HEK293 (cell line): ENCODE measurements at regions not wholly inside any gene's neighbourhood (a gene's known extent, or its start where the extent isn't known, plus 50 kb on each side); places are given as distances from the start of the nearest gene placed in this dataset.

Experiments
- CTCF ChIA-PET: fragments of 350-600 bp; formaldehyde crosslinking; extraction: SDS; loops from one replicate; lab custom pipeline; 2021; ENCODE audit warnings: antibody characterized with exemption; lab: Yijun Ruan, JAX
- POLR2A ChIA-PET: fragments of 300-600 bp; formaldehyde crosslinking; extraction: SDS; loops from one replicate; lab custom pipeline; 2020; ENCODE audit warnings: antibody characterized with exemption, inconsistent platforms; lab: Yijun Ruan, JAX
- H3K27ac ChIP-seq: fragments of 200-500 bp; sonication (Bioruptor generic); 2 replicates; pipeline ENCODE4 v1.5.1; 2014; ENCODE audit warnings: low read depth, low read length, control low read depth, inconsistent platforms; ENCODE audit errors: extremely low read depth
- H3K36me3 ChIP-seq, 2 experiments: fragments of 200-500 bp in 1 of 2; sonication (Bioruptor generic) in 1 of 2; 1 replicate in 1 of 2; 2 replicates in 1 of 2; pipeline ENCODE4 v1.5.1; 2014 to 2017; ENCODE audit warnings: inconsistent platforms in 2 of 2, low read length in 2 of 2; ENCODE audit not compliant: control insufficient read depth in 2 of 2, insufficient read depth in 1 of 2
- H3K4me1 ChIP-seq: fragments of 200-500 bp; sonication (Bioruptor generic); 2 replicates; pipeline ENCODE4 v1.5.1; 2014; ENCODE audit warnings: mild to moderate bottlenecking, low read length, inconsistent platforms; ENCODE audit not compliant: control insufficient read depth, insufficient read depth
- H3K4me3 ChIP-seq: 2 replicates; pipeline ENCODE4 v1.5.1; 2011; ENCODE audit warnings: low read depth, mild to moderate bottlenecking, control low read depth, low read length, moderate library complexity
- H3K9me3 ChIP-seq: fragments of 200-500 bp; sonication (Bioruptor generic); 2 replicates; pipeline ENCODE4 v1.5.1; 2014; ENCODE audit warnings: low read depth, low read length, inconsistent platforms; ENCODE audit not compliant: control insufficient read depth, insufficient read depth
- HOXA7 ChIP-seq: sonication (generic); formaldehyde crosslinking; IDR thresholded peaks from 2 replicates; pipeline ENCODE4 v1.8.1; 2022; ENCODE audit warnings: missing genetic modification reagents, borderline replicate concordance
- HOXD13 ChIP-seq: sonication (generic); formaldehyde crosslinking; IDR thresholded peaks from 2 replicates; pipeline ENCODE4 v1.8.0; 2022; ENCODE audit warnings: missing genetic modification reagents, borderline replicate concordance
- KLF9 ChIP-seq: fragments of 450-650 bp; formaldehyde crosslinking; IDR thresholded peaks from 2 replicates; pipeline ENCODE4 v1.5.1; 2016; ENCODE audit warnings: missing biosample characterization, missing genetic modification characterization, low read depth
- MZF1 ChIP-seq: fragments of 450-650 bp; formaldehyde crosslinking; IDR thresholded peaks from 2 replicates; pipeline ENCODE4 v1.5.1; 2017; ENCODE audit warnings: missing biosample characterization, missing genetic modification characterization, borderline replicate concordance
- SCRT1 ChIP-seq: fragments of 450-650 bp; formaldehyde crosslinking; IDR thresholded peaks from 2 replicates; pipeline ENCODE4 v1.5.1; 2016; ENCODE audit warnings: missing biosample characterization, missing genetic modification characterization, borderline replicate concordance
- SETDB1 ChIP-seq: IDR thresholded peaks from one replicate; pipeline ENCODE4 v1.6.1; 2017; ENCODE audit warnings: mild to moderate bottlenecking, low read length, moderate library complexity, mixed read lengths; ENCODE audit not compliant: insufficient read length
- TRIM28 ChIP-seq: IDR thresholded peaks from 2 replicates; pipeline ENCODE4 v1.6.1; 2011; ENCODE audit warnings: low read length, control low read depth, borderline replicate concordance
- WT1 ChIP-seq: fragments of 450-650 bp; formaldehyde crosslinking; IDR thresholded peaks from 2 replicates; pipeline ENCODE4 v1.5.1; 2016; ENCODE audit warnings: missing biosample characterization, missing genetic modification characterization
- ZBTB8A ChIP-seq: fragments of 450-650 bp; formaldehyde crosslinking; IDR thresholded peaks from 2 replicates; pipeline ENCODE4 v1.5.1; 2016; ENCODE audit warnings: missing biosample characterization, missing genetic modification characterization
- ZEB2 ChIP-seq: fragments of 450-650 bp; formaldehyde crosslinking; IDR thresholded peaks from 2 replicates; pipeline ENCODE4 v1.5.1; 2016; ENCODE audit warnings: missing biosample characterization, missing genetic modification characterization
- ZNF114 ChIP-seq: fragments of 450-650 bp; formaldehyde crosslinking; IDR thresholded peaks from 2 replicates; pipeline ENCODE4 v1.5.0; 2017; ENCODE audit warnings: missing biosample characterization, missing genetic modification characterization
- ZNF155 ChIP-seq: fragments of 450-650 bp; formaldehyde crosslinking; IDR thresholded peaks from 2 replicates; pipeline ENCODE4 v1.5.1; 2016; ENCODE audit warnings: missing biosample characterization, missing genetic modification characterization
- ZNF223 ChIP-seq: fragments of 450-650 bp; formaldehyde crosslinking; IDR thresholded peaks from 2 replicates; pipeline ENCODE4 v1.5.1; 2016; ENCODE audit warnings: missing biosample characterization, missing genetic modification characterization
- ZNF302 ChIP-seq: fragments of 450-650 bp; formaldehyde crosslinking; IDR thresholded peaks from 2 replicates; pipeline ENCODE4 v1.5.1; 2016; ENCODE audit warnings: missing biosample characterization, missing genetic modification characterization, low read depth
- ZNF354C ChIP-seq: fragments of 450-650 bp; formaldehyde crosslinking; IDR thresholded peaks from 2 replicates; pipeline ENCODE4 v1.5.1; 2016; ENCODE audit warnings: missing biosample characterization, missing genetic modification characterization, low read depth, borderline replicate concordance
- ZNF423 ChIP-seq: fragments of 450-650 bp; formaldehyde crosslinking; IDR thresholded peaks from 2 replicates; pipeline ENCODE4 v1.5.1; 2016; ENCODE audit warnings: missing biosample characterization, missing genetic modification characterization
- ZNF558 ChIP-seq: fragments of 450-650 bp; formaldehyde crosslinking; IDR thresholded peaks from 2 replicates; pipeline ENCODE4 v1.5.1; 2016; ENCODE audit warnings: missing biosample characterization, missing genetic modification characterization
- ZNF600 ChIP-seq: fragments of 450-650 bp; formaldehyde crosslinking; IDR thresholded peaks from 2 replicates; pipeline ENCODE4 v1.5.1; 2016; ENCODE audit warnings: missing biosample characterization, missing genetic modification characterization
- ZNF624 ChIP-seq: fragments of 450-650 bp; formaldehyde crosslinking; IDR thresholded peaks from 2 replicates; pipeline ENCODE4 v1.5.1; 2017; ENCODE audit warnings: missing biosample characterization, missing genetic modification characterization
- ZNF654 ChIP-seq: fragments of 450-650 bp; formaldehyde crosslinking; IDR thresholded peaks from 2 replicates; pipeline ENCODE4 v1.5.1; 2016; ENCODE audit warnings: low read depth, missing biosample characterization, missing genetic modification characterization
- ZNF677 ChIP-seq: fragments of 450-650 bp; IDR thresholded peaks from 2 replicates; pipeline ENCODE4 v1.5.0; 2018; ENCODE audit warnings: missing biosample characterization, mild to moderate bottlenecking, missing genetic modification characterization, moderate library complexity
- ZNF707 ChIP-seq: fragments of 450-650 bp; formaldehyde crosslinking; IDR thresholded peaks from 2 replicates; pipeline ENCODE4 v1.5.1; 2016; ENCODE audit warnings: missing biosample characterization, missing genetic modification characterization
- ZNF777 ChIP-seq: fragments of 450-650 bp; formaldehyde crosslinking; IDR thresholded peaks from 2 replicates; pipeline ENCODE4 v1.5.1; 2017; ENCODE audit warnings: missing biosample characterization, missing genetic modification characterization, borderline replicate concordance
- TF ChIP-seq, protein P1 (sequence below): fragments of 450-650 bp; formaldehyde crosslinking; IDR thresholded peaks from 2 replicates; pipeline ENCODE4 v1.5.0; 2017; ENCODE audit warnings: missing biosample characterization, missing genetic modification characterization, borderline replicate concordance
- TF ChIP-seq, protein P2 (sequence below): fragments of 450-650 bp; formaldehyde crosslinking; IDR thresholded peaks from 2 replicates; pipeline ENCODE4 v1.5.1; 2016; ENCODE audit warnings: missing biosample characterization, missing genetic modification characterization, borderline replicate concordance

DNA sequence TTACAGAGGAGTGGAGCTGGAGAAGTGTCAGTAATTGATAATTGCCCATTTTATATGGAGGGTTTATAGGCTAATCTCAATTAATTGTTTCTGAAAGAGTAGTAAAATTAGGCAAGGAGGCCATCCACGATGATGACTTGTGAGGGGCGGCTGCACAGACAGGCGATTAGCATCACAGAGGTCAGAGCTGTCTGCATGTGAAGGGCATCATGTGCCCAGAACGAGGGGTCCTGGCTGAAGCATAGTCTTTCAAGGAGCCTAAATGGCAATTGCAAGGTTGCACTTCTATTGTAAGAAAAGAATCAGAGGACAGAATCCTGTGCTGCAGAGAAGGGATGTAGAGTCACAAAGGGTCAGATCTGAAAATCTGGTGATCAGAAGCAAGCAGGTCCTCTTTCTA is 196.6 kb downstream of the EBLN2 start:
- ChIA-PET CTCF (no interaction called here), POLR2A (no interaction called here)
- peak overlapping the region; percentile 43; the same call in 1 of the 2 replicates for H3K27ac ChIP-seq
- H3K36me3 ChIP-seq, result no peaks in the 10 kb centered on the region
- H3K4me1 ChIP-seq, result peaks cover 23% of the 10 kb centered on the region
- TF ChIP-seq ZNF223 (tag by site-specific recombination) (no peak), ZNF677 (tag by site-specific recombination) (no peak), KLF9 (tag by site-specific recombination) (no peak), TRIM28 (no peak), ZEB2 (tag by site-specific recombination) (no peak), SETDB1 (no peak), ZNF777 (tag by site-specific recombination) (no peak), ZNF558 (tag by site-specific recombination) (no peak), ZNF707 (tag by site-specific recombination) (no peak), MZF1 (no peak), ZNF354C (tag by site-specific recombination) (no peak), ZNF155 (tag by site-specific recombination) (no peak), ZBTB8A (tag by site-specific recombination) (no peak), ZNF114 (tag by site-specific recombination) (no peak)
- no peak overlapping the region for H3K4me3 ChIP-seq
- no peaks in the 10 kb centered on the region for H3K9me3 ChIP-seq

DNA sequence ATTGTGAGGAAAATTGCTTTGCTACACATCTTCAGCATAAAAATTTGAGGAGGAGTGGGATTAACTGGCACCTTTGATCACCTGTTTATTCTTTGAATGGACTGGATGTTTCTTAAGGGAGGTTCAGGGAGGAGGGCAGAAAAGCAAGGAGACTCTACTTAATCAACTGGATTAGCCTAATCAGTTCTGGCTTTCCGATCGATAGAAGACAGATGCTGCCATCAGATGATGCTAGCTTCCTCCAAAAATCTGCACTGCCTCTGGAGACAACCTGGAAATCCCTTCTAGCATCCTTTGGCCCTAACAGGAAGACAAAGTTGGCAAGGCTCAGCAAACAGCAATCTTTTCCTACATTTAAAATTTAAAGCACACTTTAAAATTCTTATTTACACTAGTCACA is 197.8 kb downstream of the EBLN2 start:
- no peak for TF ChIP-seq ZNF624
- TF ChIP-seq SCRT1 (tag by site-specific recombination), result no peak
- no peak for TF ChIP-seq ZNF302 (tag by site-specific recombination)
- no peak for TF ChIP-seq HOXA7 (CRISPR knock-in tag)
- TF ChIP-seq, protein P1, sequence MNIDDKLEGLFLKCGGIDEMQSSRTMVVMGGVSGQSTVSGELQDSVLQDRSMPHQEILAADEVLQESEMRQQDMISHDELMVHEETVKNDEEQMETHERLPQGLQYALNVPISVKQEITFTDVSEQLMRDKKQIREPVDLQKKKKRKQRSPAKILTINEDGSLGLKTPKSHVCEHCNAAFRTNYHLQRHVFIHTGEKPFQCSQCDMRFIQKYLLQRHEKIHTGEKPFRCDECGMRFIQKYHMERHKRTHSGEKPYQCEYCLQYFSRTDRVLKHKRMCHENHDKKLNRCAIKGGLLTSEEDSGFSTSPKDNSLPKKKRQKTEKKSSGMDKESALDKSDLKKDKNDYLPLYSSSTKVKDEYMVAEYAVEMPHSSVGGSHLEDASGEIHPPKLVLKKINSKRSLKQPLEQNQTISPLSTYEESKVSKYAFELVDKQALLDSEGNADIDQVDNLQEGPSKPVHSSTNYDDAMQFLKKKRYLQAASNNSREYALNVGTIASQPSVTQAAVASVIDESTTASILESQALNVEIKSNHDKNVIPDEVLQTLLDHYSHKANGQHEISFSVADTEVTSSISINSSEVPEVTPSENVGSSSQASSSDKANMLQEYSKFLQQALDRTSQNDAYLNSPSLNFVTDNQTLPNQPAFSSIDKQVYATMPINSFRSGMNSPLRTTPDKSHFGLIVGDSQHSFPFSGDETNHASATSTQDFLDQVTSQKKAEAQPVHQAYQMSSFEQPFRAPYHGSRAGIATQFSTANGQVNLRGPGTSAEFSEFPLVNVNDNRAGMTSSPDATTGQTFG (tag by site-specific recombination), result no peak
- no peak for TF ChIP-seq ZNF600 (tag by site-specific recombination)
- TF ChIP-seq WT1, result no peak
- TF ChIP-seq, protein P2, sequence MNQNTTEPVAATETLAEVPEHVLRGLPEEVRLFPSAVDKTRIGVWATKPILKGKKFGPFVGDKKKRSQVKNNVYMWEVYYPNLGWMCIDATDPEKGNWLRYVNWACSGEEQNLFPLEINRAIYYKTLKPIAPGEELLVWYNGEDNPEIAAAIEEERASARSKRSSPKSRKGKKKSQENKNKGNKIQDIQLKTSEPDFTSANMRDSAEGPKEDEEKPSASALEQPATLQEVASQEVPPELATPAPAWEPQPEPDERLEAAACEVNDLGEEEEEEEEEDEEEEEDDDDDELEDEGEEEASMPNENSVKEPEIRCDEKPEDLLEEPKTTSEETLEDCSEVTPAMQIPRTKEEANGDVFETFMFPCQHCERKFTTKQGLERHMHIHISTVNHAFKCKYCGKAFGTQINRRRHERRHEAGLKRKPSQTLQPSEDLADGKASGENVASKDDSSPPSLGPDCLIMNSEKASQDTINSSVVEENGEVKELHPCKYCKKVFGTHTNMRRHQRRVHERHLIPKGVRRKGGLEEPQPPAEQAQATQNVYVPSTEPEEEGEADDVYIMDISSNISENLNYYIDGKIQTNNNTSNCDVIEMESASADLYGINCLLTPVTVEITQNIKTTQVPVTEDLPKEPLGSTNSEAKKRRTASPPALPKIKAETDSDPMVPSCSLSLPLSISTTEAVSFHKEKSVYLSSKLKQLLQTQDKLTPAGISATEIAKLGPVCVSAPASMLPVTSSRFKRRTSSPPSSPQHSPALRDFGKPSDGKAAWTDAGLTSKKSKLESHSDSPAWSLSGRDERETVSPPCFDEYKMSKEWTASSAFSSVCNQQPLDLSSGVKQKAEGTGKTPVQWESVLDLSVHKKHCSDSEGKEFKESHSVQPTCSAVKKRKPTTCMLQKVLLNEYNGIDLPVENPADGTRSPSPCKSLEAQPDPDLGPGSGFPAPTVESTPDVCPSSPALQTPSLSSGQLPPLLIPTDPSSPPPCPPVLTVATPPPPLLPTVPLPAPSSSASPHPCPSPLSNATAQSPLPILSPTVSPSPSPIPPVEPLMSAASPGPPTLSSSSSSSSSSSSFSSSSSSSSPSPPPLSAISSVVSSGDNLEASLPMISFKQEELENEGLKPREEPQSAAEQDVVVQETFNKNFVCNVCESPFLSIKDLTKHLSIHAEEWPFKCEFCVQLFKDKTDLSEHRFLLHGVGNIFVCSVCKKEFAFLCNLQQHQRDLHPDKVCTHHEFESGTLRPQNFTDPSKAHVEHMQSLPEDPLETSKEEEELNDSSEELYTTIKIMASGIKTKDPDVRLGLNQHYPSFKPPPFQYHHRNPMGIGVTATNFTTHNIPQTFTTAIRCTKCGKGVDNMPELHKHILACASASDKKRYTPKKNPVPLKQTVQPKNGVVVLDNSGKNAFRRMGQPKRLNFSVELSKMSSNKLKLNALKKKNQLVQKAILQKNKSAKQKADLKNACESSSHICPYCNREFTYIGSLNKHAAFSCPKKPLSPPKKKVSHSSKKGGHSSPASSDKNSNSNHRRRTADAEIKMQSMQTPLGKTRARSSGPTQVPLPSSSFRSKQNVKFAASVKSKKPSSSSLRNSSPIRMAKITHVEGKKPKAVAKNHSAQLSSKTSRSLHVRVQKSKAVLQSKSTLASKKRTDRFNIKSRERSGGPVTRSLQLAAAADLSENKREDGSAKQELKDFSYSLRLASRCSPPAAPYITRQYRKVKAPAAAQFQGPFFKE (tag by site-specific recombination), result no peak
- no peak for TF ChIP-seq HOXD13
- no peak for TF ChIP-seq ZNF423 (tag by site-specific recombination)
- no peak for TF ChIP-seq ZNF654 (tag by site-specific recombination)
- CTCF ChIA-PET, result no interaction called here
- peaks cover 22% of the 10 kb centered on the region for H3K4me1 ChIP-seq
- H3K4me3 ChIP-seq, result no peak overlapping the region
- no peak overlapping the region for H3K27ac ChIP-seq
- H3K9me3 ChIP-seq, result no peaks in the 10 kb centered on the region
- POLR2A ChIA-PET, result no interaction called here
- no peaks in the 10 kb centered on the region for H3K36me3 ChIP-seq
